VCaP (cell line): ENCODE measurements at regions not wholly inside any gene's neighbourhood (a gene's known extent, or its start where the extent isn't known, plus 50 kb on each side); places are given as distances from the start of the nearest gene placed in this dataset.

Source experiments
- H3K27ac ChIP-seq: fragments of 450-650 bp; 2 replicates; pipeline ENCODE4 v1.5.1; 2017
- TF ChIP-seq, protein P1 (sequence below): fragments of 450-650 bp; conservative IDR thresholded peaks from 2 replicates; pipeline ENCODE4 v1.5.1; 2017; ENCODE audit warnings: mild to moderate bottlenecking, moderate library complexity

DNA sequence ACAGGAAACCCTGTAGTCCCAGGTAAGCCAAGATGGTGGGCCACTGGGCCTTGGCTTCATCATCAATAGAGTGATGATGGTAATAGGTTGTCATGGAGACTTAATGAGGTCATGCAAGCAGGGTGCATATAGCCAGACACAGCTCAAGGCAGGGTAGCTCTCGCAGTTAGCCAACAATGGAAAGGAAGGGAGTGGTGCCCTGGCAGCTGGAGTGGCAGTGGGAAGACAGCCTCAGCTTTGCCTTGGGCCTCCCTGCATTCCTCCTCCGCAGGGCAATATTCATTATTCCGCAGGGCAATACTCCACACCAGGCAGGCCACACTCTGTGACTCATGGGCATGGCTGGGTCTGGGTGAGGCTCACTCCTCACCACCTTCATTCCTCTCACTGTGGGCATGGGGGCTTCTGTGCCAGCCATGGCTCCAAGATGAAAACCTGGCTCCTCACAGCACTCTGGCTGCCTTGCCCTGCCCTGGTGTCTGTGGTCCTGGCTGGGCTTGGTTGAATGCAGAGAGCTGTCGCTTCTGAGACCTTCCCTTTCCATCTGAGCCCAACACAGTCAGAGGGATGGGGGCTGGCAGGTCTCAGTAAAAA is 163.1 kb upstream of the PMEPA1 start:
- H3K27ac ChIP-seq, result no peak overlapping the region
- TF ChIP-seq, protein P1, sequence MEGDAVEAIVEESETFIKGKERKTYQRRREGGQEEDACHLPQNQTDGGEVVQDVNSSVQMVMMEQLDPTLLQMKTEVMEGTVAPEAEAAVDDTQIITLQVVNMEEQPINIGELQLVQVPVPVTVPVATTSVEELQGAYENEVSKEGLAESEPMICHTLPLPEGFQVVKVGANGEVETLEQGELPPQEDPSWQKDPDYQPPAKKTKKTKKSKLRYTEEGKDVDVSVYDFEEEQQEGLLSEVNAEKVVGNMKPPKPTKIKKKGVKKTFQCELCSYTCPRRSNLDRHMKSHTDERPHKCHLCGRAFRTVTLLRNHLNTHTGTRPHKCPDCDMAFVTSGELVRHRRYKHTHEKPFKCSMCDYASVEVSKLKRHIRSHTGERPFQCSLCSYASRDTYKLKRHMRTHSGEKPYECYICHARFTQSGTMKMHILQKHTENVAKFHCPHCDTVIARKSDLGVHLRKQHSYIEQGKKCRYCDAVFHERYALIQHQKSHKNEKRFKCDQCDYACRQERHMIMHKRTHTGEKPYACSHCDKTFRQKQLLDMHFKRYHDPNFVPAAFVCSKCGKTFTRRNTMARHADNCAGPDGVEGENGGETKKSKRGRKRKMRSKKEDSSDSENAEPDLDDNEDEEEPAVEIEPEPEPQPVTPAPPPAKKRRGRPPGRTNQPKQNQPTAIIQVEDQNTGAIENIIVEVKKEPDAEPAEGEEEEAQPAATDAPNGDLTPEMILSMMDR, result no peak

DNA sequence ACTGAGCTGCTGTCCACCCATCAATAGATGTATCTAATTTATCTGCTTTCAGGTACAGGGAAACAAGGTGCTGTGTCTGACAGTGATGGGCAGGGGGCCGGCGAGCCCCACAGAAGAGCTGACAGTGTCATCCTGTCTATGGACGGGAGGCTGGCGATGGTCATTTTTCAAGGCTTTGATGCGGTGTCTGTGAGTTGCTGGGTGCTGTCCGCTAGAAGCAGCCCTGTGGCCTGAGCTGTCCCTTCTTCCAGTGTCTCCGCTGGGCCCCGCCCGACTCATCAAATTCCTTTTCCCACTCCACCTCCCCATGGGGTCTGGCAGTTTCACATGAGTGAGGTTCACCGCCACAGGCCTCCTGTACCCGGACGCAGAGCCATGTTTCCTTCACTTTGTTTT is 161.4 kb upstream of the PMEPA1 start:
- TF ChIP-seq, protein P1, result no peak
- no peak overlapping the region for H3K27ac ChIP-seq

DNA sequence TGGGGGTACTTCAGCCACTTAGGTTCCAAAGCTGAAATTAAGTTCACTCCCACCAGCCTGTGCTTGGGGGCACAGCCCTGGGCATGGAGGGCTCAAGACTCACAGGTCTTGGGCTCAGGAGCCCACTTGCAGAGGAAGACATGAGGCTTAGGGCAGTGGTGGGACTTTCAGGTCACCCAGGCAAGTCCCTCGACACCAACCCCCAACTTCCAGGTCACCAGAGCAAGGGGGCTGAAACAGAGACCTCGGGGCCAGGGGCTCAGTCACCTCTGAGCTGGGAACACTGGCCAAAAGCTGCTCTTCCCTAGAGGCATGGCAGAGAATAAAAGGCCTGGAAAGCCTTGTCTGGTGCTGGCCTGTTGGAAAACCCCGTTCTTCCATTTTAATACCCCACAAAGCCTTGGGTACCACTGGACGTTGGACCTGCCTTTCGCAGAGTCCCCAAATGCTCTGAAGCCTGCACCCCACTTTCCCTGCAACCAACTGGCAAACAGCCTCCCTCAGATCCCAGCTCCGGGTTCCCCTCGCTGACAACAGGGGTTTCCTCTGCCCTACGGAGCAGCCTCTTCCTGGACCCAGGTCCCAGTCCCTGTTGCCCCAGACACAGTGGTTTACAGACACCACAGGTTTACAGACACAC is 160.9 kb upstream of the PMEPA1 start:
- no peak overlapping the region for H3K27ac ChIP-seq

DNA sequence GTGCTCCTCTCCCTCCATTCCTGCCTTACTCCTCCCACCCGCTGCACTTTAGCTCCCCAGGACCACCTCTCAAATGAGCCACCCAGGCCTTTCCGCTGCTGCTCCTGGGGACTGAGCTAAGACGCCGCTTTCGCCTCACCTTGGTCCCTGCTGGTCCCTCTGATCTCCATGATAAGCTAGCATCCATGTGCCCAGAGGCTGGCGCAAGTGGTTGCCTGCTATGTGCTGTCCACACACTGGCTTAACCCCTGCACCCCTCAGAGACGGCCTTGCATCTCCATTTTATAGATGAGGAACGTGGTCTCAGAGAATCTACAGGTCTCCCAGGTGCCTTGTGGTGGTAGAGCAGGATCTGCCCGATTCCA is 160.1 kb upstream of the PMEPA1 start:
- TF ChIP-seq, protein P1, result no peak
- H3K27ac ChIP-seq, result no peak overlapping the region

More for the DNA sequence above, 160.9 kb upstream of the PMEPA1 start:
- TF ChIP-seq, protein P1, result no peak

DNA sequence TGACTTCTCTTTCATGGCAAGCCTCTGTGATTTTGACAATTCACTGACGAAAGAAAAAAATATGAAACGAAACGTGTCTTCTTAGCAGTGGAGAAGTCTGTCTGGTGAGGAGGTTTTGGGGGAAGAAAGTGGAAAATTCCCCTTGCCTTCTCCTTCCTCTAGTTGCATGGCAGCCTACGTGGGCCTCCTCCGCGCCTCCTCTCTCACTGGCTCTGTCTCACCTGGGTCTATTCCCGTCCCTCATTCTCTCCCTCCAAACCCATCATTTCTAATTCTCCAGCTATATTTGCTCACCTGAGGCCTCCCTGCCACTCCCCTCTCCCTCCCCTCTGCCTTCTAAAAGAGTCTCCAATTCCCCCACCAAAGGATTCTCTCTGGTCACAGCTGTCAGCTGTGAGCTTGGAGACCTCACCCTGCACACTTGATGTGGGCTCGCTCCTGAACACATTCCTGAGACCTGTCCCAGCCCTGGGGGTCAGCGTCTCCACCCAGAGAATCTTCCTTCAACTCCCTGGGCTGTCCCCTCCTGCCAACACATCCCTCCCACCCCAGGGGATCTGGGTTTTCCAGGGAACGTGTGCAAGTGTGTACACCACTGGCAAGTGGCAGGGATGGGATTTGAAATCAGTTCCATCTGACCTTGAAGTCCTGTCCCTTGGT is 159.6 kb upstream of the PMEPA1 start:
- TF ChIP-seq, protein P1, result no peak
- H3K27ac ChIP-seq, result no peak overlapping the region

DNA sequence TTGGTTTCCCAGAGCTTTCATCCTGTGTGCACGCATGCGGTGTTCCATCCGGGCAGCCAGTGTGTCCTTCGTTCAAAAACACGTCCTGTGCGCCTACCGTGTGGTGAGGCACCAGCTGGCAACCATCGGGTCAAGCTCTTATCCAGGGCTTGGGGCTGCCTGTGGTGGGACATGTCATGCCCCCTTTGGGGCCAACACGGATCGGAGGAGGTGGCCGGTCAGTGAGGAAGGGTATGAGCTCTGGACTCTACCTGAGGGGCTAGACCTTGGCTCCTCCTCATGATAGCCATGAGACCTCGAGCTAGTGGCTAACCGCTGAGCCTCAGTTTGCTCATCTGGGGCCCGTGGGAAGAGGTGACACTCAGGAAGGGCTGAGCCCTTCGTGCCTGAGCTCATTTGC is 158.5 kb upstream of the PMEPA1 start:
- H3K27ac ChIP-seq, result no peak overlapping the region
- TF ChIP-seq, protein P1, result no peak

DNA sequence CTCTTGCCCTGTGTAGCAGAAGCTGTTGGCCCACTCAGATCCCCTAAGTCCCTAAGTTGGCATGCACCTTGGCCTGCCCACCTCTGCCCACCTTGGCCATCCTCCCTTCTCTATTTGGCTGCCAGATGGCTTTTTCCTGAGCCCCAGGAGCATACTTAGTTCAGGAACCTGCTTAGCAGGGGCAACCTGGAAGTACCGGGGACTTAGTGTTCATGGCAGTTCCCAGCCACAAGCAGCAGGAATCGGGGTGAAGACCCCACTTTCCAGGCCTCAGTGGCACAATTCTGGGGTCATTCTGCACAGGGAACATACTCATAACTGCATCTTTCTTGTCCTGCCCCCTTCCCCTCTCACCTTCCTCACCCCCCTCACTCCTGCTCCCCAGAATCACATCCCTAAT is 158.0 kb upstream of the PMEPA1 start:
- TF ChIP-seq, protein P1, result no peak
- no peak overlapping the region for H3K27ac ChIP-seq
